ENCODE measurements at regions not wholly inside any gene's neighbourhood (a gene's known extent, or its start where the extent isn't known, plus 50 kb on each side); places are given as distances from the start of the nearest gene placed in this dataset.

- no CpG with 5 or more reads among the region's 5 CpGs for WGBS (ENCODE audit: extremely low coverage, insufficient read length, low lambda C conversion rate)
- no peak overlapping the region for H3K4me3 Mint-ChIP-seq
- Histone ChIP-seq H2BK20ac (ENCODE audit: low read depth, low read length, poor library complexity, severe bottlenecking) (peak overlapping the region; percentile 61), H2AK5ac (ENCODE audit: insufficient read length, low read length) (no peak overlapping the region), H3K9me3 (ENCODE audit: control insufficient read depth, low read depth, low read length) (no peaks in the 10 kb centered on the region), H3K4ac (ENCODE audit: low read depth, low read length) (no peak overlapping the region), H3K23me2 (ENCODE audit: insufficient read length, low read depth, low read length, poor library complexity, severe bottlenecking) (no peaks in the 10 kb centered on the region), H3K27ac (ENCODE audit: insufficient read length, low read depth, low read length) (no peak overlapping the region), H2BK120ac (ENCODE audit: low read depth, low read length, poor library complexity, severe bottlenecking) (no peak overlapping the region), H2BK15ac (ENCODE audit: low read depth, low read length) (no peak overlapping the region), H3K4me1 (ENCODE audit: insufficient read depth, low read length) (no peaks in the 10 kb centered on the region), H3K56ac (ENCODE audit: insufficient read length, low read depth, low read length) (no peak overlapping the region), H3K23ac (ENCODE audit: insufficient read length, low read depth, low read length) (no peak overlapping the region), H3K4me2 (ENCODE audit: insufficient read depth, insufficient read length, low read length) (no peak overlapping the region), H2BK5ac (ENCODE audit: insufficient read length, low read length) (no peak overlapping the region), H3K9ac (ENCODE audit: extremely low read depth, insufficient read length, low read length) (no peak overlapping the region), H2BK12ac (ENCODE audit: insufficient read length, low read depth, low read length) (no peak overlapping the region), H3K14ac (ENCODE audit: insufficient read depth, low read length) (no peak overlapping the region), H4K20me1 (ENCODE audit: control insufficient read depth, insufficient read depth, insufficient read length) (no peaks in the 10 kb centered on the region), H3K27me3 (ENCODE audit: insufficient read depth, low read length) (no peaks in the 10 kb centered on the region), H2AFZ (ENCODE audit: low read length) (no peak overlapping the region), H3K79me2 (ENCODE audit: insufficient read depth, low read length) (no peaks in the 10 kb centered on the region), H4K91ac (ENCODE audit: insufficient read length, low read depth, low read length) (no peak overlapping the region), H3T11ph (ENCODE audit: low read length) (no peak overlapping the region), H4K5ac (ENCODE audit: insufficient read length, low read depth, low read length) (no peak overlapping the region), H4K8ac (replicated peaks; ENCODE audit: insufficient read length, low read depth, low read length) (no peak overlapping the region), H3K79me1 (ENCODE audit: insufficient read depth, low read depth, low read length, poor library complexity, severe bottlenecking) (no peaks in the 10 kb centered on the region), H3K18ac (ENCODE audit: insufficient read length, low read depth, low read length) (no peak overlapping the region)
- TF ChIP-seq CTCF (conservative IDR thresholded peaks at IDR 0.05) = no peak
- no peaks in the 10 kb centered on the region; a peak in 2 of 7 replicates for H3K36me3 Mint-ChIP-seq (ENCODE audit: insufficient read depth in 1 of 3, low read depth in 3 of 3)
- H3K27ac Mint-ChIP-seq = no peak overlapping the region
- no peak for DNase-seq
- peaks cover 2 to 12% of the 10 kb centered on the region in 2 experiments; a peak in 3 of 4 replicates for H3K4me1 Mint-ChIP-seq
- H3K27me3 Mint-ChIP-seq (ENCODE audit: low read depth) = peaks cover 6% of the 10 kb centered on the region
- H3K9me3 Mint-ChIP-seq = no peaks in the 10 kb centered on the region
These were observed 322.0 kb downstream of the CTTN start for GRCh38 chr11:70720281-70720680.
